GM21723 (cell line): ENCODE measurements at regions not wholly inside any gene's neighbourhood (a gene's known extent, or its start where the extent isn't known, plus 50 kb on each side); places are given as distances from the start of the nearest gene placed in this dataset.

Source experiments
- ATAC-seq: cut with Tn5 transposase; IDR thresholded peaks from one replicate; pipeline ENCODE4 v1.9.1; 2021; ENCODE audit warnings: mild to moderate bottlenecking, moderate library complexity; ENCODE audit not compliant: unreplicated experiment

- no peak for ATAC-seq
These were observed 273.9 kb downstream of the NPR3 start for GRCh38 chr5:32984851-32985610.

- ATAC-seq = no peak
These were observed 278.7 kb downstream of the NPR3 start for GRCh38 chr5:32989815-32990214.

- ATAC-seq = no peak
These were observed 279.7 kb downstream of the NPR3 start for GRCh38 chr5:32990593-32991420.

GRCh38 chr5:32991421-32991815 is 280.3 kb downstream of the NPR3 start:
- ATAC-seq = no peak

DNA sequence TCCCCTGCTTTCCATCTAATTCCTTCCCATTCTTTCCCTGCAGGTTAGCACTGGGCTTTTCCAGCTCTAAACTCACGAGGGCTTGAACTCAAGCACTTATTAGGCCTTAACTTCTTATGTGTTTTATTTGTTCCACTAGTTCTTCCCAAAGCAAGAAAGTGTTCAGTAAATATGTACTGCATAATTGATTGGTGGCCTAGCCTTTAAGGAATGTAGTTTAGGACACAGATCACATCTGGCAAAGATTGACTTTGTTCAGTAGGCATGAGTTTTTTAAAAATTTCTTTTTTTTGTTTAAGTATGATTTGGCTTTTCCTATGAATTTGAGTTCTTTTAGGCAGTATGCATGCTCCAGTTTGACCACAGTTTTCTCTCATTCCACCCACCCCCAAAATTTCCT is 285.2 kb downstream of the NPR3 start:
- ATAC-seq = no peak

DNA sequence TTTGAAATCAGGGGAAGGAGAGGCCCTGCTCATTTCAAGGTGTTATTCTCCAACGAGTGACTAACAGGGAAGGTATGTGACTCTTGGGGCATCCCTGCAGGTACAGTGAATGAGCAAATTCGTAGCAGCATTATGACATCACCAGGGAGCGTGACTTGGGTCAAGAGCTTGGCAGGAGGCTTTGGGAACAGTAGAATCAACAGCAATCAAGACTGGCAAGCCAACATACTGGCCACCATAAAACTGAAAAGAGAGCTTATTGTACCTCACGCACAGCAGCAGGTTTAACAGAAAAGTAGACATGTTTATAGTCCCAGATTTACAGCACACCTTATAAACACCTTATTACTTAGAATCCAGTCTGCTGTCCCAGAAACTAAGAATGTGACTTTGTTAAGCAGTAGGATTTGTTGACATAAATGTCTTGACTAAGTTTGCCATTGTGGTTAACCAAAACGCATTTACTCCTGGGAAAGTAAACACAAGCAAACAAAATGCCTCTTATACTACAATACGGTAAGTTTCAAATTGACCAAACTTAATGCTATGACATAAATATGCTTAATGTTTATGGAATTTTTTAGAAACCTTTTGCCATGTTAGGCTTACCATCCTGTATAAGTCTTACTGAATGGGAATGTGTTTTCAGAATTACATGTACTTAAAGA is 297.8 kb downstream of the NPR3 start:
- no peak for ATAC-seq

GRCh38 chr5:33010846-33011245 is 299.7 kb downstream of the NPR3 start:
- no peak for ATAC-seq

- ATAC-seq = no peak
These were observed 300.7 kb downstream of the NPR3 start for GRCh38 chr5:33011801-33012200.

DNA sequence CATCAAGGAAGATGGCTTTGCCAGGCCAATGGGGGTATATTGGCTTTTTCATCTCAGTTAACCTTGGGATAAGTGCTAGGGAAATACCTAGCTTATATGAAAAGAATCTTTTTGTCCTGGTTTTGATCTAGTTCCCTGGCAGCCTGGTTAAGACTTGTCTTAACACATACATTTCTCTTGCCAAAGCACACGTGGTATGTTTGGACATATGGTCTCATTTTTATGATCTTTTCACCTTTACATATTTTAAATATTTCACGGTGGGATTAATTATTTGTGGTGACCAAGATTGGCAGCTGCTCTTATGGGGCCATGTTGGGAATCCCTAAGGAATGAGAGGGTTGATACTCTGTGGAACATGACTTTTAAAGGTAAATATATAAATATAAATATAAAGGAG is 312.5 kb downstream of the NPR3 start:
- ATAC-seq = no peak

DNA sequence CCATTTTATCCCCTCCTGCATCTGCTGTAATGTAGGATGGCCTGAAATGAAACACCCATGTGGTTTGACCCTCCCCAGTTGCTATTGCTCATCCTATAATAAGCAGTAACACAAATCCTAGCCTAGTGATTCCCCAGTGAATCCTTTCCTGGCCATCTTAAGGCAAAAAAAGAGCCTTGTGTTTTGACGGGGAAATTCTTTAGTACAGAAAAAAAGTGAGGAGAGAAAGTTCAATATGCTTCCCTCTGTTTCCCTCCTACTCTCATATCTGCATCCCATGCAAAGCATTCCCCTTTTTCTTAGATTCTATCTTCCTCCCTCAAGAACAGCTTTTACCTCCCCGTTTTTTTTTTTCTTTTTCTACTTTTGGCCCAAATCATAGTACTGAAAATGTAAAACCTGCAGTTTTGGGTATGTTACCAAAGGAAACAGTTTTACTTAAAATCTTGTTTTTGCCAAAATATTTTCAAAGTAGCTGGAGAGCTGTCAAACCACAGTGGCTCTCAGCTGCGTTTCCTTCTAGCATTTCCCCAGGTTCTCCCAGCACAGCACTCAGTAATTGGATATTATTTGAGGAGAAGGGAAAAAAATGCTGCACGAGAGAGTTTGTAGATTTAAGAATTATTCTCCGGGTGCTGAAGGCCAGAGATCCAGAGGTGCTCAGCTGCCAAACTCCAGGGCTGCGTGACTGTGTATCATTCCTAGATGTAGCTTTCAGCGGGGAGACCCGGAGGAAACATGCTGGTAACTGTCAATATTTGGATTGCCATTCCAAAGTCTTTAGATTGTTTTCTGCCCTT is 321.4 kb downstream of the NPR3 start:
- ATAC-seq = no peak

DNA sequence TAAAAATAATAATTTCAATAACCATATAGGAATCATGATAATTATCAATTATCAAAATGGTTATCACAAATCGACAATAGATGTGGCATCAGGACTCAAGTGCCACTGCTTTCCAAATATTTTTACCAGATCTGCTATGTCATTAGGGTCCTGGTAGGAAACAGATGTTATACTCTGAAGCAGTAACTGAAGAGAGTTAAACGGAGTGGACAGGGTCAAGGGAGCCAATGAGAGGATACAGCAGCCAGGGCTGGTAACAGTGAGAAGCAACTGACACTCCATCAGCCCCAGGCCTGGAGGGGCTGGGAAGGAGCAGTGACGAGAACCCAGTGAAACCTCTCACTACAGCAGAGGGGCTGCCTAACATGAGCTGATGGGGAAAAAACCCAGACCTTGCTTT is 322.4 kb downstream of the NPR3 start:
- ATAC-seq = no peak

DNA sequence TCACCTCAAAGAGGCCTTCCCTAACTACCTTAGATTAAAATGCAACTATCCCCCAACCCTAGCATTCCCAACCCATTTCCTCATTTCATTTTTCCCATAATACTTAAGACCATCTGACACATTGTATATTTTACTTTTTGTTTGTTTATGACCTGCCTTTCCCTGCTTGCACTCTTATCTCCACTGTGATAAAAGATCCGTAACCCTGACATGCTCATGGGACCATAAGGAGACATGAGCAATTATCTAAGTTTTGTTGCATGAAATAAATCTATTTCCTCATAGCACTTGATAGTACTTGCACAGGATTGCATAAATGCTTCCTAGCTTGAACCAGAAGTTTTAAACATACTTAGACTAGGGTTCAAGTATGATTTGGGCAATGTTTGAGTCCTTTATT is 323.7 kb downstream of the NPR3 start:
- no peak for ATAC-seq

DNA sequence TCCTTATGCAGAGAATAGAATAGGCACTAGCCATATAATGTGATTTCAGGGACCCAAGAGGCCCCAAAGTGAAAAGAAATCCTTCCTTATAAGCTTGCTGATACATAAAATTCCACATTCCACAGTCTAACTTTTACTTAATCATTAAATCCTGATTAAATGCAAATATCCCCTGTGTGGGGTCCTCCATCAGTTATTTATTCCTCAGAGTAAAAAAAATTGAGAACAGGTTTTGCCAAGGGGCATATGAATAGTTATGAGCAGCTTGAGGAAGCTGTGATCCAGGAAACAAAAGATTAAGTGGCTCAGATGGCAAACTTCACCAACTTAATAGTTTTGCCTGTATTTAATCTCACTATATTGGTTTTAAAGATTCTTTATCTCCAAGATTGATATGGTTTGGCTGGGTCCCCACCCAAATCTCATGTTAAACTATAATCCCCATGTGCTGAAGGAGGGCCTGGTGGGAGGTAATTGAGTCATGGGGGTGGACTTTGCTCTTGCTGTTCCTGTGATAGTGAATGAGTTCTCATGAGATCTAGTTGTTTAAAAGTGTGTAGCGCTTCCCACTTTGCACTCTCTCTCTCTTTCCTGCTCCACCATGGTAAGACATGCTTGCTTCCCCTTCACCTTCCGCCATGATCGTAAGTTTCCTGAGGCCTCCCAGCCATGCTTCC is 324.9 kb downstream of the NPR3 start:
- no peak for ATAC-seq

DNA sequence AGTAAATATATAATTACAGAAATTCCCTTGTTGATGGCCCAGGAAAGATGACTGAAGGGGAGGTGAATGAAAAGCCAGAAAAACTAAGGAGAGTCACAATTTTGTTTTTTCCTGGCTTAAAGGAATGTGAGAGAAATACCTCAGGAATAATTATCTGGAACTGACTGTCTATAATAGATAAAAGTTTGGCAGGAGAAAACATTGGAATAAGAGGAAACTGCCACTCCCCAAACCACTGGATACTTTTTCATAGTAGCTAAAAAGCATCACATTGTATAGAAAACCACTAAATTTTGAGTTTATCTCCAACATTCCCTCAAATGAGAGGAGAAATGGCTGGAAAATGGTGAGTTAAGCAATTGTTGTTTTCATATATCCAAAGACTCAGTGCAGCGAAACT is 326.0 kb downstream of the NPR3 start:
- no peak for ATAC-seq

DNA sequence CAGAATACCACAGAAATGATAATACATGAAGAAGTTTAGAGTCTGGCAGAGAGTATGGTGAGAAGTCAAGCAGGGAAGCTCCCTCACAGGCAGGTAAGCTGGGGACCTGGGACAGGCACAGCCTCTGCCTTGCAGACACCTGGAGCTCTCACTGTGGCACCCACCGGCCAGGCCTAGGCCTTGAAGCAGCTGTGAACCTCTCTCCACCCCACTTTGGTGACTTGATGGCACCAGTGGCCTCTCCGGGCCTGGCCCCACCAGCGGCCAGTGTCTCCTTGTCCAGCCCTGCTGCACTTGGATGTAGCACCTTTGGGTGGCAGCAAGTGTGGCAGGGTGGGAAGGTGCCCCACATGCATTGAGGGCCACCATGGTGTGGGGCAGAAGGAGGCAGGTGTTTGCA is 330.5 kb downstream of the NPR3 start:
- ATAC-seq = no peak

DNA sequence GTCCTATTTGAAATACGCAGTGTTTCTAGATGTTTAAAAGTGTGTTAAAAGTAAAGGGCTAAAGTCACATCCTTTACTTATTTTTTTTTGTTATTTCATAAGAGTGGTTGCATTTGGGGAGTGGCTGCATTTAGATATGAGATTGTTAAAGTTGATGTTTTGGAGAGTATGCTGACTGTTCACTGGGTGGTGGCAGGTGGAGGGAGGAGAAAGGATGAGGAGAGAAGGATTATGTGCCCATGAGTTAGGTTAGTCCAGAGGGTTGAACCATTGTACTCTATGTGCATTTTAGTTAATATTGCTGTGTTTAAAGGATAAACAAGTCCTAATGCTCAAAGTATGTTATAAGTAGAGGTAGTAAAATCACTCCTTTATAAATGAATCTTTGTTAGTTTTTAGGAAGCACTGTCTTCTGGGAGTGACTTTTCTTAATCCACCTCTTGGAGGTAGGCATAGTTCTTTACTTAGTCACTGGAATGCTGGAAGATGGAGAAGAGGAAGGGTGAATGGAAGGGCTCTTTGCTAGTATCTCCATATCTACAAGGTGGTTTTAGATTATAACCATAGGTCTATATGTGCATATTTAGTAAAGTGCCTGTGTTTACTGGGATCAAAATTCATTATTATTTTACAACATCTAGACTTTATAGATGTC is 332.3 kb downstream of the NPR3 start:
- no peak for ATAC-seq

GRCh38 chr5:33046091-33046490 is 335.0 kb downstream of the NPR3 start:
- ATAC-seq = no peak

DNA sequence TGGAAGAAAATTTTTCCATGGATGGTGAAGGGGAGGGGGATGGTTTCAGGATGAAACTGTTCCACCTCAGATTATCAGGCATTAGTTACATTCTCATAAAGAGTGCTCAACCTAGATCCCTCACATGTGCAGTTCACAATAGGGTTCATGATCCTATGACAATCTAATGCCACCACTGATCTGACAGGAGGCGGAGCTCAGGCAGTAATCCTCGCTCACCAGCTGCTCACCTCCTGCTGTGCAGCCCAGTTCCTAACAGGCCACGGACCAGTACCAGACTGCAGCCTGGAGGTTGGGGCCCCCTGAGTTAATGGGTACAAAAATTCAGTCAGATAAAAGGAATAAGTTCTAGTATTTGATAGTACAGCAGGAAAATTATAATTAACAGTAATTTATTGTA is 337.2 kb downstream of the NPR3 start:
- ATAC-seq = no peak

- ATAC-seq = no peak
These were observed 338.2 kb downstream of the NPR3 start for GRCh38 chr5:33049298-33049697.

GRCh38 chr5:33049842-33050241 is 338.7 kb downstream of the NPR3 start:
- no peak for ATAC-seq
